SK-N-SH (cell line): ENCODE measurements at regions not wholly inside any gene's neighbourhood (a gene's known extent, or its start where the extent isn't known, plus 50 kb on each side); places are given as distances from the start of the nearest gene placed in this dataset.

Experiments
- CTCF ChIA-PET: fragments of 300-600, 350-600 bp; formaldehyde crosslinking; extraction: SDS; loops from one replicate; lab custom pipeline; 2021; lab: Yijun Ruan, JAX
- POLR2A ChIA-PET: fragments of 350-600 bp; sonication (Branson Sonifier 250); formaldehyde crosslinking; extraction: SDS; loops from one replicate; lab custom pipeline; 2020; ENCODE audit warnings: antibody characterized with exemption, inconsistent platforms; lab: Yijun Ruan, JAX
- DNase-seq: peaks from one replicate; pipeline ENCODE4 v3.0.0; 2012
- H2AFZ ChIP-seq: fragments of 200-600 bp; sonication (generic); 2 replicates; pipeline ENCODE4 v1.8.1; 2016; ENCODE audit warnings: antibody characterized with exemption, mild to moderate bottlenecking, low read depth
- H3F3A ChIP-seq: fragments of 200-600 bp; sonication (generic); replicated peaks from 2 replicates; pipeline ENCODE3; 2016; ENCODE audit warnings: antibody characterized with exemption, mild to moderate bottlenecking; ENCODE audit not compliant: insufficient read depth
- H3K27ac ChIP-seq, 2 experiments: fragments of 200-500 bp in 1 of 2; fragments of 200-600 bp in 1 of 2; sonication (Bioruptor generic) in 1 of 2; sonication (generic), shearing (Covaris generic) in 1 of 2; 2 replicates each; pipeline versions ENCODE4 v1.5.1 to v1.6.1; 2014 to 2016; ENCODE audit warnings: low read depth in 2 of 2, inconsistent platforms in 1 of 2, low read length in 1 of 2, mild to moderate bottlenecking in 1 of 2, mixed read lengths in 1 of 2
- H3K27me3 ChIP-seq: fragments of 200-600 bp; sonication (generic), shearing (Covaris generic); 2 replicates; pipeline ENCODE4 v1.6.1; 2016; ENCODE audit warnings: mixed run types; ENCODE audit not compliant: insufficient read depth
- H3K36me3 ChIP-seq, 2 experiments: fragments of 200-500 bp in 1 of 2; fragments of 200-600 bp in 1 of 2; sonication (Bioruptor generic) in 1 of 2; sonication (generic) in 1 of 2; replicated peaks in 1 of 2; 2 replicates each; pipeline versions ENCODE3 to v1.5.1; 2014 to 2016; ENCODE audit warnings: low read length in 1 of 2, mild to moderate bottlenecking in 1 of 2; ENCODE audit not compliant: insufficient read depth in 2 of 2, control insufficient read depth in 1 of 2
- H3K4me1 ChIP-seq, 2 experiments: fragments of 200-500 bp in 1 of 2; fragments of 200-600 bp in 1 of 2; sonication (Bioruptor generic) in 1 of 2; sonication (generic), shearing (Covaris generic) in 1 of 2; 2 replicates each; pipeline versions ENCODE4 v1.5.1 to v1.6.1; 2014 to 2016; ENCODE audit warnings: low read depth in 1 of 2, low read length in 1 of 2, mixed run types in 1 of 2; ENCODE audit not compliant: insufficient read depth in 2 of 2, control insufficient read depth in 1 of 2
- H3K4me2 ChIP-seq: fragments of 200-600 bp; sonication (generic), shearing (Covaris generic); 2 replicates; pipeline ENCODE4 v1.6.1; 2017; ENCODE audit warnings: mixed run types
- H3K4me3 ChIP-seq, 2 experiments: fragments of 200-500 bp in 1 of 2; fragments of 200-600 bp in 1 of 2; sonication (Bioruptor generic) in 1 of 2; sonication (generic), shearing (Covaris generic) in 1 of 2; 2 replicates each; pipeline versions ENCODE4 v1.5.1 to v1.8.1; 2014 to 2016; ENCODE audit warnings: low read depth in 2 of 2, inconsistent platforms in 1 of 2, low read length in 1 of 2, mild to moderate bottlenecking in 1 of 2, mixed read lengths in 1 of 2, moderate library complexity in 1 of 2
- H3K79me2 ChIP-seq: fragments of 200-600 bp; sonication (generic); 2 replicates; pipeline ENCODE4 v1.8.1; 2017; ENCODE audit warnings: mild to moderate bottlenecking; ENCODE audit not compliant: insufficient read depth
- H3K9ac ChIP-seq: fragments of 200-600 bp; sonication (generic); 2 replicates; pipeline ENCODE4 v1.6.1; 2017; ENCODE audit warnings: mixed run types
- H3K9me2 ChIP-seq: fragments of 200-600 bp; sonication (generic); 2 replicates; pipeline ENCODE4 v1.6.1; 2017; ENCODE audit warnings: mixed run types
- H3K9me3 ChIP-seq: fragments of 200-600 bp; sonication (generic); 2 replicates; pipeline ENCODE4 v1.6.1; 2017; ENCODE audit warnings: mixed run types, mild to moderate bottlenecking, moderate library complexity
- H4K20me1 ChIP-seq: fragments of 200-600 bp; sonication (generic); 2 replicates; pipeline ENCODE4 v1.6.1; 2017; ENCODE audit warnings: mild to moderate bottlenecking, mixed run types; ENCODE audit not compliant: insufficient read depth
- CHD2 ChIP-seq: fragments of 150-350 bp; IDR thresholded peaks from 2 replicates; pipeline ENCODE4 v1.6.1; 2018; ENCODE audit warnings: low read length; ENCODE audit not compliant: partially characterized antibody
- EP300 ChIP-seq, 2 experiments: IDR thresholded peaks; 2 replicates each; pipeline versions ENCODE4 v1.4.0 to v1.6.1; 2012; ENCODE audit warnings: borderline replicate concordance in 1 of 2, low read depth in 1 of 2, low read length in 1 of 2
- FOSL2 ChIP-seq: IDR thresholded peaks from 2 replicates; pipeline ENCODE4 v1.4.0; 2012; ENCODE audit warnings: low read depth, mild to moderate bottlenecking, moderate library complexity, borderline replicate concordance
- FOXJ3 ChIP-seq: sonication (generic); formaldehyde crosslinking; IDR thresholded peaks from 2 replicates; pipeline ENCODE4 v1.5.1; 2020; ENCODE audit warnings: mild to moderate bottlenecking, missing genetic modification reagents
- FOXM1 ChIP-seq: IDR thresholded peaks from 2 replicates; pipeline ENCODE4 v1.4.0; 2012; ENCODE audit warnings: low read depth, mild to moderate bottlenecking
- GATA2 ChIP-seq: sonication (generic); formaldehyde crosslinking; IDR thresholded peaks from 2 replicates; pipeline ENCODE4 v1.5.0; 2020; ENCODE audit warnings: mild to moderate bottlenecking, missing genetic modification reagents
- JUND ChIP-seq: IDR thresholded peaks from 2 replicates; pipeline ENCODE4 v1.4.0; 2012
- NRF1 ChIP-seq: IDR thresholded peaks from 2 replicates; pipeline ENCODE4 v1.6.1; 2012; ENCODE audit warnings: low read depth, mild to moderate bottlenecking, low read length
- RAD21 ChIP-seq: IDR thresholded peaks from 2 replicates; pipeline ENCODE4 v1.6.1; 2012; ENCODE audit warnings: mild to moderate bottlenecking, low read length
- RXRA ChIP-seq: IDR thresholded peaks from 2 replicates; pipeline ENCODE4 v1.4.0; 2012; ENCODE audit warnings: low read depth, mild to moderate bottlenecking, borderline replicate concordance
- SIN3A ChIP-seq: IDR thresholded peaks from 2 replicates; pipeline ENCODE4 v1.6.1; 2012; ENCODE audit warnings: low read depth, mild to moderate bottlenecking, low read length, moderate library complexity, borderline replicate concordance
- SMC3 ChIP-seq: IDR thresholded peaks from 2 replicates; pipeline ENCODE4 v1.6.1; 2012; ENCODE audit warnings: low read depth, low read length, improper control_type of control experiment
- TAF1 ChIP-seq: IDR thresholded peaks from 2 replicates; pipeline ENCODE4 v1.6.1; 2012; ENCODE audit warnings: low read depth, mild to moderate bottlenecking, low read length, moderate library complexity, borderline replicate concordance
- TEAD4 ChIP-seq: IDR thresholded peaks from 2 replicates; pipeline ENCODE4 v1.4.0; 2012; ENCODE audit warnings: mild to moderate bottlenecking, borderline replicate concordance; ENCODE audit not compliant: insufficient read depth
- YY1 ChIP-seq: IDR thresholded peaks from 2 replicates; pipeline ENCODE4 v1.4.0; 2012; ENCODE audit warnings: low read depth, mild to moderate bottlenecking
- WGBS: methylation state at CpG from one replicate; pipeline ENCODE4 v1.1.6; 2017; ENCODE audit warnings: low lambda C conversion rate; 5-methylcytosine and 5-hydroxymethylcytosine counted together
- TF ChIP-seq, protein P1 (sequence below): IDR thresholded peaks from 2 replicates; pipeline ENCODE4 v1.4.0; 2012; ENCODE audit warnings: low read depth, borderline replicate concordance
- TF ChIP-seq, protein P2 (sequence below): IDR thresholded peaks from 2 replicates; pipeline ENCODE4 v1.6.1; 2012; ENCODE audit warnings: mild to moderate bottlenecking, low read depth, low read length, moderate library complexity
- TF ChIP-seq, protein P3 (sequence below): IDR thresholded peaks from 2 replicates; pipeline ENCODE4 v1.4.0; 2012; ENCODE audit warnings: low read depth
- TF ChIP-seq, protein P4 (sequence below): IDR thresholded peaks from 2 replicates; pipeline ENCODE4; 2012

DNA sequence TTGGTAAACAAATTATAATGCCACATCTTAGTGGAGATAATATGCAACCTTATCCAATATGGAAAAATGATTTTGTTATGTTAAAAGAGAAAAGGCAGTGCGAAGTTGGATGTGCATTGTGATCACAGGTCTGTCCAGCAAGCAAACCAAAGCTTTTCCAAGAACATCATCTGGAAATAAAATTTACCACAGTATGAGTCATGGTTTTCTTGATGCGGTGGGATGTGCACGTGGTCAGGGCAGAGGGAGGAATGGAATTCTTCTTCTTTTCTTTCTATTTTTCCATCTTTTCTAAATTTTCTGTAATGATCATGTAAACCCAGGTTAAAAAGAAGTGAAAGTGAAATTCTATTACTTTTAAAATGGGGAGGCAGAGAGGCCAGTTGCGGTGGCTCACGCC is 169.8 kb downstream of the C11orf91 start (continued):
- no peak for TF ChIP-seq EP300 (IDR thresholded peaks at IDR 0.05; ENCODE audit: borderline replicate concordance in 1 of 2, low read depth in 1 of 2, low read length in 1 of 2)
- TF ChIP-seq JUND: peak; percentile 74
- no peak for TF ChIP-seq RXRA
- TF ChIP-seq TEAD4: no peak
- TF ChIP-seq SIN3A: no peak
- TF ChIP-seq, protein P1, sequence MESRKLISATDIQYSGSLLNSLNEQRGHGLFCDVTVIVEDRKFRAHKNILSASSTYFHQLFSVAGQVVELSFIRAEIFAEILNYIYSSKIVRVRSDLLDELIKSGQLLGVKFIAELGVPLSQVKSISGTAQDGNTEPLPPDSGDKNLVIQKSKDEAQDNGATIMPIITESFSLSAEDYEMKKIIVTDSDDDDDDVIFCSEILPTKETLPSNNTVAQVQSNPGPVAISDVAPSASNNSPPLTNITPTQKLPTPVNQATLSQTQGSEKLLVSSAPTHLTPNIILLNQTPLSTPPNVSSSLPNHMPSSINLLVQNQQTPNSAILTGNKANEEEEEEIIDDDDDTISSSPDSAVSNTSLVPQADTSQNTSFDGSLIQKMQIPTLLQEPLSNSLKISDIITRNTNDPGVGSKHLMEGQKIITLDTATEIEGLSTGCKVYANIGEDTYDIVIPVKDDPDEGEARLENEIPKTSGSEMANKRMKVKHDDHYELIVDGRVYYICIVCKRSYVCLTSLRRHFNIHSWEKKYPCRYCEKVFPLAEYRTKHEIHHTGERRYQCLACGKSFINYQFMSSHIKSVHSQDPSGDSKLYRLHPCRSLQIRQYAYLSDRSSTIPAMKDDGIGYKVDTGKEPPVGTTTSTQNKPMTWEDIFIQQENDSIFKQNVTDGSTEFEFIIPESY: no peak
- peak; percentile 74 for TF ChIP-seq FOSL2
- no peak for TF ChIP-seq NRF1
- TF ChIP-seq, protein P2, sequence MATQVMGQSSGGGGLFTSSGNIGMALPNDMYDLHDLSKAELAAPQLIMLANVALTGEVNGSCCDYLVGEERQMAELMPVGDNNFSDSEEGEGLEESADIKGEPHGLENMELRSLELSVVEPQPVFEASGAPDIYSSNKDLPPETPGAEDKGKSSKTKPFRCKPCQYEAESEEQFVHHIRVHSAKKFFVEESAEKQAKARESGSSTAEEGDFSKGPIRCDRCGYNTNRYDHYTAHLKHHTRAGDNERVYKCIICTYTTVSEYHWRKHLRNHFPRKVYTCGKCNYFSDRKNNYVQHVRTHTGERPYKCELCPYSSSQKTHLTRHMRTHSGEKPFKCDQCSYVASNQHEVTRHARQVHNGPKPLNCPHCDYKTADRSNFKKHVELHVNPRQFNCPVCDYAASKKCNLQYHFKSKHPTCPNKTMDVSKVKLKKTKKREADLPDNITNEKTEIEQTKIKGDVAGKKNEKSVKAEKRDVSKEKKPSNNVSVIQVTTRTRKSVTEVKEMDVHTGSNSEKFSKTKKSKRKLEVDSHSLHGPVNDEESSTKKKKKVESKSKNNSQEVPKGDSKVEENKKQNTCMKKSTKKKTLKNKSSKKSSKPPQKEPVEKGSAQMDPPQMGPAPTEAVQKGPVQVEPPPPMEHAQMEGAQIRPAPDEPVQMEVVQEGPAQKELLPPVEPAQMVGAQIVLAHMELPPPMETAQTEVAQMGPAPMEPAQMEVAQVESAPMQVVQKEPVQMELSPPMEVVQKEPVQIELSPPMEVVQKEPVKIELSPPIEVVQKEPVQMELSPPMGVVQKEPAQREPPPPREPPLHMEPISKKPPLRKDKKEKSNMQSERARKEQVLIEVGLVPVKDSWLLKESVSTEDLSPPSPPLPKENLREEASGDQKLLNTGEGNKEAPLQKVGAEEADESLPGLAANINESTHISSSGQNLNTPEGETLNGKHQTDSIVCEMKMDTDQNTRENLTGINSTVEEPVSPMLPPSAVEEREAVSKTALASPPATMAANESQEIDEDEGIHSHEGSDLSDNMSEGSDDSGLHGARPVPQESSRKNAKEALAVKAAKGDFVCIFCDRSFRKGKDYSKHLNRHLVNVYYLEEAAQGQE: no peak
- TF ChIP-seq FOXJ3 (CRISPR knock-in tag): no peak
- no peak for TF ChIP-seq YY1
- TF ChIP-seq, protein P3, sequence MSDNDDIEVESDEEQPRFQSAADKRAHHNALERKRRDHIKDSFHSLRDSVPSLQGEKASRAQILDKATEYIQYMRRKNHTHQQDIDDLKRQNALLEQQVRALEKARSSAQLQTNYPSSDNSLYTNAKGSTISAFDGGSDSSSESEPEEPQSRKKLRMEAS: peak; percentile 86

DNA sequence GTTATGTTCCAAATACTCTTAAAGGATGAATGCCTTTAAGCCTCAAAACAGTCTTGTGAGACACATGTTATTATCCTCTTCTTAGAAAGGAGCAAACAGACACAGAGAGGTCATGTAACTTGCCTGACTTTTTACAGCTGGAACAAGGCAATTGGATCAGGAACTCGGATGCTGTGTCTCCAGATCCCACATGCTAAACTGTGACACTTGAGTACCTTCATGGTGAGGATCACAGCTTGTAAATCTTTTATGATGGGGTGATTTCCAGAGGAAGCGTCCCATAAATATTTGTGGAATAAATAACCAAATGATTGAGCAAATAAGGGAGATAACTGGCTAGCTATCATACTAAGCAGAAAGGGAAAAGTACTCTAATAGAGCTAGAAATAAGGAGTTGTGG is 171.2 kb downstream of the C11orf91 start:
- no peak for DNase-seq
- Histone ChIP-seq H3K9ac (no peak overlapping the region), H3K4me1 (peaks cover 0 to 21% of the 10 kb centered on the region in 2 experiments; a peak in 1 of 4 replicates), H3K27ac (peak overlapping the region in 1 of 2 experiments; percentile 37; a peak in 1 of 4 replicates), H3F3A (peaks cover 49% of the 10 kb centered on the region), H3K27me3 (no peaks in the 10 kb centered on the region), H3K36me3 (peaks cover 0 to 15% of the 10 kb centered on the region in 2 experiments), H2AFZ (no peak overlapping the region), H3K9me3 (peaks cover 6% of the 10 kb centered on the region; the same call in 1 of the 2 replicates), H3K4me2 (no peak overlapping the region), H3K9me2 (no peaks in the 10 kb centered on the region), H4K20me1 (peaks cover 7% of the 10 kb centered on the region; the same call in 1 of the 2 replicates), H3K79me2 (peaks cover 78% of the 10 kb centered on the region), H3K4me3 (no peak overlapping the region)
- ChIA-PET CTCF (no interaction called here), POLR2A (no interaction called here)
- no peak for TF ChIP-seq SMC3
- TF ChIP-seq CHD2: no peak
- TF ChIP-seq, protein P4, sequence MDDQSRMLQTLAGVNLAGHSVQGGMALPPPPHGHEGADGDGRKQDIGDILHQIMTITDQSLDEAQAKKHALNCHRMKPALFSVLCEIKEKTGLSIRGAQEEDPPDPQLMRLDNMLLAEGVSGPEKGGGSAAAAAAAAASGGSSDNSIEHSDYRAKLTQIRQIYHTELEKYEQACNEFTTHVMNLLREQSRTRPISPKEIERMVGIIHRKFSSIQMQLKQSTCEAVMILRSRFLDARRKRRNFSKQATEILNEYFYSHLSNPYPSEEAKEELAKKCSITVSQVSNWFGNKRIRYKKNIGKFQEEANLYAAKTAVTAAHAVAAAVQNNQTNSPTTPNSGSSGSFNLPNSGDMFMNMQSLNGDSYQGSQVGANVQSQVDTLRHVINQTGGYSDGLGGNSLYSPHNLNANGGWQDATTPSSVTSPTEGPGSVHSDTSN: no peak
- no peak for TF ChIP-seq RAD21
- TF ChIP-seq FOXM1: no peak
- TF ChIP-seq, protein P2: no peak
- TF ChIP-seq FOXJ3 (CRISPR knock-in tag): no peak
- no peak for TF ChIP-seq TAF1
- TF ChIP-seq FOSL2: no peak
- no peak for TF ChIP-seq RXRA
- TF ChIP-seq TEAD4: no peak
- no peak for TF ChIP-seq GATA2
- 96% methylated on average over 2 of the region's 2 CpGs for WGBS
